OCI-LY1 (cell line): ENCODE measurements at regions not wholly inside any gene's neighbourhood (a gene's known extent, or its start where the extent isn't known, plus 50 kb on each side); places are given as distances from the start of the nearest gene placed in this dataset.

Source experiments
- H2AFZ ChIP-seq: fragments of 200-600 bp; sonication (generic), shearing (Covaris generic); 2 replicates; pipeline ENCODE4 v1.6.0; 2014; ENCODE audit warnings: antibody characterized with exemption, mild to moderate bottlenecking, low read length
- H3F3A ChIP-seq: fragments of 200-600 bp; sonication (generic), shearing (Covaris generic); 2 replicates; pipeline ENCODE4 v1.6.0; 2014; ENCODE audit warnings: mild to moderate bottlenecking, antibody characterized with exemption, low read length, moderate library complexity; ENCODE audit not compliant: insufficient read depth
- H3K27ac ChIP-seq: fragments of 200-600 bp; sonication (generic); 2 replicates; pipeline ENCODE4 v1.5.1; 2014; ENCODE audit warnings: low read length, mixed run types, mild to moderate bottlenecking, low read depth; ENCODE audit not compliant: poor library complexity, severe bottlenecking
- H3K27me3 ChIP-seq: fragments of 200-600 bp; sonication (generic); 2 replicates; pipeline ENCODE4 v1.6.0; 2014; ENCODE audit warnings: antibody characterized with exemption, mild to moderate bottlenecking, low read length, moderate library complexity; ENCODE audit not compliant: insufficient read depth
- H3K36me3 ChIP-seq: fragments of 200-600 bp; sonication (generic); 2 replicates; pipeline ENCODE4 v1.6.1; 2014; ENCODE audit warnings: mild to moderate bottlenecking, antibody characterized with exemption, low read length, moderate library complexity, mixed read lengths; ENCODE audit not compliant: insufficient read depth
- H3K4me1 ChIP-seq: fragments of 200-600 bp; sonication (generic); 2 replicates; pipeline ENCODE4 v1.5.1; 2014; ENCODE audit warnings: mild to moderate bottlenecking, low read length, moderate library complexity; ENCODE audit not compliant: insufficient read depth, severe bottlenecking
- H3K4me2 ChIP-seq: fragments of 200-600 bp; sonication (generic), shearing (Covaris generic); 2 replicates; pipeline ENCODE4 v1.6.1; 2014; ENCODE audit warnings: low read length
- H3K4me3 ChIP-seq: fragments of 200-600 bp; sonication (generic); 2 replicates; pipeline ENCODE4 v1.5.1; 2014; ENCODE audit warnings: low read length, low read depth, mild to moderate bottlenecking, mixed read lengths; ENCODE audit not compliant: poor library complexity, severe bottlenecking
- H3K79me2 ChIP-seq: fragments of 200-600 bp; shearing (Covaris generic); 2 replicates; pipeline ENCODE4 v1.6.1; 2016; ENCODE audit warnings: mixed run types, low read length, mixed read lengths; ENCODE audit not compliant: insufficient read depth
- H3K9ac ChIP-seq: fragments of 200-600 bp; sonication (generic), shearing (Covaris generic); 2 replicates; pipeline ENCODE4 v1.6.1; 2014; ENCODE audit warnings: mild to moderate bottlenecking, low read length, mixed read lengths
- H3K9me2 ChIP-seq: fragments of 200-600 bp; sonication (generic), shearing (Covaris generic); 2 replicates; pipeline ENCODE4 v1.6.1; 2014; ENCODE audit warnings: low read depth, mild to moderate bottlenecking, low read length, mixed read lengths
- H3K9me3 ChIP-seq: fragments of 200-600 bp; shearing (Covaris generic); 2 replicates; pipeline ENCODE4 v1.6.1; 2014; ENCODE audit warnings: low read length, mixed read lengths
- H4K20me1 ChIP-seq: fragments of 200-600 bp; sonication (generic), shearing (Covaris generic); 2 replicates; pipeline ENCODE4 v1.6.0; 2016; ENCODE audit warnings: mild to moderate bottlenecking, low read length; ENCODE audit not compliant: insufficient read depth
- EZH2 ChIP-seq: fragments of 200-600 bp; sonication (generic), shearing (Covaris generic); IDR thresholded peaks from 2 replicates; pipeline ENCODE4 v1.8.0; 2017; ENCODE audit warnings: borderline replicate concordance, mixed run types, mild to moderate bottlenecking, antibody characterized with exemption, low read length, moderate library complexity, mixed read lengths
- TF ChIP-seq, protein P1 (sequence below): fragments of 200-600 bp; sonication (generic), shearing (Covaris generic); IDR thresholded peaks from 2 replicates; pipeline ENCODE4 v1.5.1; 2017; ENCODE audit warnings: mild to moderate bottlenecking, antibody characterized with exemption, low read length, moderate library complexity, mixed read lengths

DNA sequence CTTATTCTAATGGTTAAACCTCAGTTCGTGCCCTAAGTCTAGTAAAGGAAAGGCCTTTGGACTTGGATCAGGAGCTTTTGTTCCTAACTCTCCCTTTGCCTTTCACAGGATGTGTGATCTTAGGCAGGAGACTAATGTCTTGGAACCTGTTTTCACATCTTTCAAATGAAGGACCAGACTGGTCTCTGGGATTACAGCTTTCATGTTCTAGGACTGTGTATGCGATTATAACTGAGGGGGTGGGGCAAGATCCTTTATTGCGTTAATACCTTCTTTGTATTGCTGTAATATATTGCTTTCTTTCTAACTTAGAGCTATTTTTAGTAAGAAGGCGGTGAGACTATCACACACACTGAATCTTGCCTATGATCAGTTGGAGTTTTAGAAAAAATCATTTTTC is 368.1 kb downstream of the RPRM start:
- Histone ChIP-seq H3K4me2 (no peak overlapping the region), H3K9me2 (no peaks in the 10 kb centered on the region), H2AFZ (no peak overlapping the region), H3K4me3 (no peak overlapping the region), H3K9ac (no peak overlapping the region), H4K20me1 (no peaks in the 10 kb centered on the region), H3K9me3 (no peaks in the 10 kb centered on the region), H3K27me3 (no peaks in the 10 kb centered on the region), H3K4me1 (no peaks in the 10 kb centered on the region), H3K79me2 (no peaks in the 10 kb centered on the region), H3K36me3 (no peaks in the 10 kb centered on the region), H3K27ac (no peak overlapping the region), H3F3A (no peaks in the 10 kb centered on the region)
- TF ChIP-seq, protein P1, sequence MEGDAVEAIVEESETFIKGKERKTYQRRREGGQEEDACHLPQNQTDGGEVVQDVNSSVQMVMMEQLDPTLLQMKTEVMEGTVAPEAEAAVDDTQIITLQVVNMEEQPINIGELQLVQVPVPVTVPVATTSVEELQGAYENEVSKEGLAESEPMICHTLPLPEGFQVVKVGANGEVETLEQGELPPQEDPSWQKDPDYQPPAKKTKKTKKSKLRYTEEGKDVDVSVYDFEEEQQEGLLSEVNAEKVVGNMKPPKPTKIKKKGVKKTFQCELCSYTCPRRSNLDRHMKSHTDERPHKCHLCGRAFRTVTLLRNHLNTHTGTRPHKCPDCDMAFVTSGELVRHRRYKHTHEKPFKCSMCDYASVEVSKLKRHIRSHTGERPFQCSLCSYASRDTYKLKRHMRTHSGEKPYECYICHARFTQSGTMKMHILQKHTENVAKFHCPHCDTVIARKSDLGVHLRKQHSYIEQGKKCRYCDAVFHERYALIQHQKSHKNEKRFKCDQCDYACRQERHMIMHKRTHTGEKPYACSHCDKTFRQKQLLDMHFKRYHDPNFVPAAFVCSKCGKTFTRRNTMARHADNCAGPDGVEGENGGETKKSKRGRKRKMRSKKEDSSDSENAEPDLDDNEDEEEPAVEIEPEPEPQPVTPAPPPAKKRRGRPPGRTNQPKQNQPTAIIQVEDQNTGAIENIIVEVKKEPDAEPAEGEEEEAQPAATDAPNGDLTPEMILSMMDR = no peak
- TF ChIP-seq EZH2 = no peak

DNA sequence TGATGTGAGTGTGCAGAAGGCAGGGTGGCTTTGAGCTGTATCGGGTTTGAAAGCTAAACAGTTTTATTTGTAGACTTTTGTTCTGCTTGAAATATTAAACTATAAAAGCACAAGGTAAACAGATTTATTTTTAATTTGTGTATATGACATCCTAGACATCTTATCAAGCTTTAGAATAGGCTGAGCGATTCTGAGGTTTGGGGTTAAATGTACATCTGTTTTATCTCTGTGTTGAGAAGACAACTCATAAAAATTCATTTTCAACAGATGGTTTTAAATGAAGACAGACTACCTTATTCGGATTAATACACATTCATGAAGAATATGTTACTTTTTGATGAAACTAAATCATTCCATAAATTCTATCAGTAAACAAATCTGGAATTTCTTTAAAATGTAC is 368.8 kb downstream of the RPRM start:
- H3K27me3 ChIP-seq = no peaks in the 10 kb centered on the region
- no peaks in the 10 kb centered on the region for H3K9me3 ChIP-seq
- no peaks in the 10 kb centered on the region for H4K20me1 ChIP-seq
- H3K9ac ChIP-seq = no peak overlapping the region
- no peak overlapping the region for H3K27ac ChIP-seq
- H2AFZ ChIP-seq = no peak overlapping the region
- no peaks in the 10 kb centered on the region for H3K79me2 ChIP-seq
- no peak overlapping the region for H3K4me3 ChIP-seq
- H3K36me3 ChIP-seq = no peaks in the 10 kb centered on the region
- no peak overlapping the region for H3K4me2 ChIP-seq
- no peaks in the 10 kb centered on the region for H3K4me1 ChIP-seq
- H3F3A ChIP-seq = no peaks in the 10 kb centered on the region
- TF ChIP-seq EZH2 = no peak
- TF ChIP-seq, protein P1 = no peak
- no peaks in the 10 kb centered on the region for H3K9me2 ChIP-seq

DNA sequence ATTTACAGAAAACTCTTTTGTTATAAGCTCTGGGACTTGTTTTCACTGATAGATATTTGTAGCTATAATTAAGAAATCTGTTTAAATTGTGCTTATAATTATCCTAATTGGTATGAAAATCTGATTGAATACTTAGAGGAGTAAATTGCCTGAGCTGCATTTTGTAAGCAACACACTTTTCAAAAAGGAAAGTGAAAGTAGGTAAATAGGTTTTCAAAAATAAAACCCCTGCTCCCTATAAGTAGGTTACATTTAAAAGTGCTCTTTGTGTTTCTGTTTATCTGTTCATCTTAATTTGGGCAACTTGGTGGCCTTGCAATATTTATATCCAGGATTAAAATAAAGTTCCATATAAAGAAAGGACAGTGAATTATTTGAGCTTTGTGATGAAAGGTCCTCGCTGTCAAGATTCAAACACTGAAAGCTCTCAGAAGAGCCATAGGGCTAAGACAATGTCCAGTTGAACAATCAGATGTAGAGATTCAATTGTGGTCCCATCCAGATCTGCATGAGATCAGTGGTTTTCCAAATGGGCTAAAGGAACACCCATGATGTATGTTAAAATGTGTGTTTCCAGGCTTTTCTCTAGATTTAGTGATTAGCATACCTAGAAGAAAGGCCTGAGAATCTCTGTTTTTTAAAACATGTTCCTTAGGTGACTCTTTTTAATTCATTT is 371.6 kb downstream of the RPRM start:
- Histone ChIP-seq H3K79me2 (no peaks in the 10 kb centered on the region), H2AFZ (no peak overlapping the region), H3K4me2 (no peak overlapping the region), H3K36me3 (no peaks in the 10 kb centered on the region), H3K27me3 (no peaks in the 10 kb centered on the region), H4K20me1 (no peaks in the 10 kb centered on the region), H3K9ac (no peak overlapping the region), H3K9me3 (no peaks in the 10 kb centered on the region), H3K27ac (no peak overlapping the region), H3F3A (no peaks in the 10 kb centered on the region), H3K9me2 (no peaks in the 10 kb centered on the region), H3K4me1 (no peaks in the 10 kb centered on the region), H3K4me3 (no peak overlapping the region)
- TF ChIP-seq EZH2 = no peak
- TF ChIP-seq, protein P1 = no peak
